ENCODE measurements at regions not wholly inside any gene's neighbourhood (a gene's known extent, or its start where the extent isn't known, plus 50 kb on each side); places are given as distances from the start of the nearest gene placed in this dataset.

DNA sequence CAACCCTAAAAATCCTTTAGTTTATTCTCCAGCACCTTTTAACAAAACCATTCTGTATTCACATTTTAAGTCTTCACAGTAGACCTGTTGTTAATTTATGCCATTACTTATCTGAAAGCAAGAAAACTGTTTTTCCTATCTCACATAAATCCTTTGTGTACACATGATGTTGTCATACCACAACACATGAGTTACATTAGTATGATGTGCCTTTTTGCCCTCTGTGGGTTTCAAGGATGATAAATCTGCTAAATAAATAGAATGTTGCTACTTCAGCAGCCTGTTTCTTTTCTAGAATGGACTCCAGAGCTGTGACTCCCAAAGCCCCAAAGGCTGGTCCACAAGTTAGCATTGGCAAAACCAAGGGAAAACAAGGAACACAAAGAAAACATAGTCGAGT is 151.6 kb downstream of the SERPINI1 start:
- H3K36me3 Mint-ChIP-seq (ENCODE audit: unreplicated experiment) = no peaks in the 10 kb centered on the region

DNA sequence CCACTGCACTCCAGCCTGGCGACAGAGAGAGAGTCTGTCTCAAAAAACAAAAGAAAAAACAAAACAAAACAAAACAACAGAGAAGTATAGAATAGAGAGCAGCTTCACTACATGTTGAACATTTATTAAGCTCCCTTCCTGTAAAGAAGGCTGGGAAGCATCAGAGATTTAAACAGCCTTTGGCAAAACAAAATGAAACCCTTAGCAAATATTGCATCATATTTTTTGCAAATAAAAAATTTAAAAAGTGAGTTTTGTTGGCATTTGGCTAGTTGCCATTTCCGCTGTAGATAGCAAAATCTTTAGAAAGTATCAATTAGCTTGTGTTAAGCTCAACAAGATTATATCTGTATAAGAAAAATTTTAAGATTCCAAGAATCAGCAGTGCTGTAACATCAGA is 151.2 kb downstream of the SERPINI1 start:
- H3K4me1 Mint-ChIP-seq (ENCODE audit: unreplicated experiment) = peaks cover 6% of the 10 kb centered on the region
- no peak overlapping the region for H3K4me3 Mint-ChIP-seq (ENCODE audit: unreplicated experiment)
- no peaks in the 10 kb centered on the region for H3K36me3 Mint-ChIP-seq (ENCODE audit: unreplicated experiment)
- H3K27ac Mint-ChIP-seq (ENCODE audit: unreplicated experiment) = no peak overlapping the region
- H3K27me3 Mint-ChIP-seq (ENCODE audit: unreplicated experiment) = peaks cover 33% of the 10 kb centered on the region
- TF ChIP-seq, protein P1, sequence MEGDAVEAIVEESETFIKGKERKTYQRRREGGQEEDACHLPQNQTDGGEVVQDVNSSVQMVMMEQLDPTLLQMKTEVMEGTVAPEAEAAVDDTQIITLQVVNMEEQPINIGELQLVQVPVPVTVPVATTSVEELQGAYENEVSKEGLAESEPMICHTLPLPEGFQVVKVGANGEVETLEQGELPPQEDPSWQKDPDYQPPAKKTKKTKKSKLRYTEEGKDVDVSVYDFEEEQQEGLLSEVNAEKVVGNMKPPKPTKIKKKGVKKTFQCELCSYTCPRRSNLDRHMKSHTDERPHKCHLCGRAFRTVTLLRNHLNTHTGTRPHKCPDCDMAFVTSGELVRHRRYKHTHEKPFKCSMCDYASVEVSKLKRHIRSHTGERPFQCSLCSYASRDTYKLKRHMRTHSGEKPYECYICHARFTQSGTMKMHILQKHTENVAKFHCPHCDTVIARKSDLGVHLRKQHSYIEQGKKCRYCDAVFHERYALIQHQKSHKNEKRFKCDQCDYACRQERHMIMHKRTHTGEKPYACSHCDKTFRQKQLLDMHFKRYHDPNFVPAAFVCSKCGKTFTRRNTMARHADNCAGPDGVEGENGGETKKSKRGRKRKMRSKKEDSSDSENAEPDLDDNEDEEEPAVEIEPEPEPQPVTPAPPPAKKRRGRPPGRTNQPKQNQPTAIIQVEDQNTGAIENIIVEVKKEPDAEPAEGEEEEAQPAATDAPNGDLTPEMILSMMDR (IDR thresholded peaks at IDR 0.05) = no peak
- H3K9me3 Mint-ChIP-seq (ENCODE audit: unreplicated experiment) = no peaks in the 10 kb centered on the region
- no peak for DNase-seq (ENCODE audit: extremely low spot score, unreplicated experiment)

More for the DNA sequence above, 151.6 kb downstream of the SERPINI1 start:
- H3K27ac Mint-ChIP-seq (ENCODE audit: unreplicated experiment) = no peak overlapping the region
- H3K4me1 Mint-ChIP-seq (ENCODE audit: unreplicated experiment) = peaks cover 6% of the 10 kb centered on the region
- no peak overlapping the region for H3K4me3 Mint-ChIP-seq (ENCODE audit: unreplicated experiment)
- no peaks in the 10 kb centered on the region for H3K9me3 Mint-ChIP-seq (ENCODE audit: unreplicated experiment)
- TF ChIP-seq, protein P1 (IDR thresholded peaks at IDR 0.05) = no peak
- DNase-seq (ENCODE audit: extremely low spot score, unreplicated experiment) = no peak
- peaks cover 29% of the 10 kb centered on the region for H3K27me3 Mint-ChIP-seq (ENCODE audit: unreplicated experiment)

DNA sequence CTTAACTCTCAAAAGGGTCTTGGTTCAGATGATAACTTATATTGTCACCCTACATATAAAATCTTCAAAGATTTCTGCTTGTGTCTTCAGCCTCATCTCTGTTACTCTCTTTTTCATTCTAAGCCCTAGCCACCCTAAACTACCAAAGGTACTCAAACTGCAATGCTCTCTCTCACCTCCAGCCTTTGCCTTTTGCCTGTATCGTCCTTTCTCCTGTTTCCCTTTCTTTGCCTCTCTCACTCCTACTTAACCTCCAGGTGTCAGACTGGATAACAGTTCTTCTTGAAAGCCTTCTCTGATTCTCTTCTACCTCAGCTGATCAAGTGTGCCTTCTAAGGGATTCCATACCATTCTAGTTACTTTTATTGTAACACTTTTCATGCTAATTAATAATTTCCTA is 149.8 kb downstream of the SERPINI1 start:
- no peak overlapping the region for H3K27ac Mint-ChIP-seq (ENCODE audit: unreplicated experiment)
- no peak overlapping the region for H3K4me3 Mint-ChIP-seq (ENCODE audit: unreplicated experiment)
- DNase-seq (ENCODE audit: extremely low spot score, unreplicated experiment) = no peak
- H3K36me3 Mint-ChIP-seq (ENCODE audit: unreplicated experiment) = no peaks in the 10 kb centered on the region
- TF ChIP-seq, protein P1 (IDR thresholded peaks at IDR 0.05) = no peak
- no peaks in the 10 kb centered on the region for H3K9me3 Mint-ChIP-seq (ENCODE audit: unreplicated experiment)
- peaks cover 42% of the 10 kb centered on the region for H3K27me3 Mint-ChIP-seq (ENCODE audit: unreplicated experiment)
- peaks cover 6% of the 10 kb centered on the region for H3K4me1 Mint-ChIP-seq (ENCODE audit: unreplicated experiment)

DNA sequence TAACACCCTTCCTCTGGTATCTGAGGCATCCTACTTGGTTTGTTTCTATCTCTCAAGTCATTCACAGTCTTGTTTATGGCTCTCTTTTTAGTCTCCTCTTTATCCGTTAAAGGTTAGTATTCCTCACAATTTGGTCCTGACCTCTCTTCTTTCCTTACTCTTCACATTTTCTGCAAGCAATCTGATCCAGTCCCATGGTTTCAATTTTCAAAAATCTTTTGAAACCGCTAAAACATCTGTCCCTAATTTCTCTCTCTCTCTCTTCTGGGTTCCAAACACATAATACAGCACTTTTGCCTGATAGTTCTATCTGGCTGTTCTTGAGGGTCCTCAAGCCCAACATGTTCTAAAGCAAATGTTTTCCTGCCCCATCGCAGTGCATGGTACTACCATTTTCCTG is 149.0 kb downstream of the SERPINI1 start:
- Mint-ChIP-seq H3K4me1 (ENCODE audit: unreplicated experiment) (peaks cover 6% of the 10 kb centered on the region), H3K36me3 (ENCODE audit: unreplicated experiment) (no peaks in the 10 kb centered on the region), H3K4me3 (ENCODE audit: unreplicated experiment) (no peak overlapping the region), H3K9me3 (ENCODE audit: unreplicated experiment) (no peaks in the 10 kb centered on the region), H3K27me3 (ENCODE audit: unreplicated experiment) (peaks cover 47% of the 10 kb centered on the region), H3K27ac (ENCODE audit: unreplicated experiment) (no peak overlapping the region)
- TF ChIP-seq, protein P1 (IDR thresholded peaks at IDR 0.05) = no peak
- no peak for DNase-seq (ENCODE audit: extremely low spot score, unreplicated experiment)

DNA sequence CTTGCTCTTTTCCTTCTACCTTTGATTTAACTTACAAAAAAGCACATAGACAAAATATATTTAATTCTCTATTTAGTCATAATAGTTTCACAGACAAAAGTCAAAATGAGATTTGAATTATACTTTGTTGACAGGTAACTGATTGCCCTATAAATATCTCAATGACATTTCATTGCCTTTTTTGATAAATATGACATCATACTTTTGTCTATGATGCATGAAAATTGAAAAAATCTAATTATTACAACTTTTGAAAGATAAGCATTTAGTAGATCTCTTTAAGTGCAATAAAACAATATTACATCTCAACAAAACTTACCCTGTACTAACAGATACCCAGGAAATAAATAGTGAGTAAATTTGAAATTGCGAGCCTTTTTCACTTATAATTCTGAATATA is 147.9 kb downstream of the SERPINI1 start:
- H3K9me3 Mint-ChIP-seq (ENCODE audit: unreplicated experiment) = no peaks in the 10 kb centered on the region
- TF ChIP-seq, protein P1 (IDR thresholded peaks at IDR 0.05) = no peak
- no peak overlapping the region for H3K4me3 Mint-ChIP-seq (ENCODE audit: unreplicated experiment)
- DNase-seq (ENCODE audit: extremely low spot score, unreplicated experiment) = no peak
- H3K36me3 Mint-ChIP-seq (ENCODE audit: unreplicated experiment) = no peaks in the 10 kb centered on the region
- H3K27me3 Mint-ChIP-seq (ENCODE audit: unreplicated experiment) = peaks cover 48% of the 10 kb centered on the region
- no peak overlapping the region for H3K27ac Mint-ChIP-seq (ENCODE audit: unreplicated experiment)
- peaks cover 6% of the 10 kb centered on the region for H3K4me1 Mint-ChIP-seq (ENCODE audit: unreplicated experiment)

All from osteocyte (in vitro differentiated cells).